ENCODE measurements at regions not wholly inside any gene's neighbourhood (a gene's known extent, or its start where the extent isn't known, plus 50 kb on each side); places are given as distances from the start of the nearest gene placed in this dataset.

DNA sequence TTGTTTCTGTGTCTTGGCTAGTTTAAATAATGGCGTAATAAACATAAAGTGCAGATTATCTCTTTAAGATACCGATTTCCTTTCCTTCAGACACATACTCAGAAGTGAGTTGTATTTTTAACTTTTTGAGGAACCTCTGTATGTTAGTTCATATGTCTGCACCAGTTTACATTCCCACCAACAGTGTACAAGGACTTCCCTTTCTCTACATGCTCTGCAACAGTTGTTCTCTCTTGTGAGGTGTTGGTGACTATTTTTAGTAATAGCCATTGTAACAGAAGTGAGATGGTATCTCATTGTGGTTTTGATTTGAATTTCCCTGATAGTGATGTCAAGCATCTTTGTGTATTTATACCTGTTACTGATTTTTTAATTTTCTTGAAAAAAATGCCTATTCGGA lies 418.6 kb downstream of the UQCRFS1 start:
- TF ChIP-seq CTCF (conservative IDR thresholded peaks at IDR 0.05; ENCODE audit: low read depth, low read length): no peak
- no peak for TF ChIP-seq EZH2 (IDR thresholded peaks at IDR 0.05; ENCODE audit: borderline replicate concordance, low read depth, low read length, poor library complexity, severe bottlenecking)
